ENCODE measurements at regions not wholly inside any gene's neighbourhood (a gene's known extent, or its start where the extent isn't known, plus 50 kb on each side); places are given as distances from the start of the nearest gene placed in this dataset.
"Not testable (repeated sequence)": the region's sequence is repeated elsewhere in the genome, so short reads cannot be mapped to it uniquely, and the experiment has no call there.

- DNase-seq: no peak
Observed at GRCh38 chr4:117821834-117822233, 212.5 kb upstream of the NDST3 start.

GRCh38 chr4:117823388-117823787 is 210.9 kb upstream of the NDST3 start:
- DNase-seq: no peak

- no peak for DNase-seq
Observed at GRCh38 chr4:117825600-117825999, 208.7 kb upstream of the NDST3 start.

GRCh38 chr4:117831060-117831683 is 203.1 kb upstream of the NDST3 start:
- DNase-seq: no peak

GRCh38 chr4:117835566-117835965 is 198.7 kb upstream of the NDST3 start:
- DNase-seq: no peak

GRCh38 chr4:117844594-117844993 is 189.7 kb upstream of the NDST3 start:
- no peak for DNase-seq

- DNase-seq: no peak
Observed at GRCh38 chr4:117845270-117845669, 189.0 kb upstream of the NDST3 start.

GRCh38 chr4:117847849-117848248 is 186.4 kb upstream of the NDST3 start:
- no peak for DNase-seq

- DNase-seq: no peak
Observed at GRCh38 chr4:117868201-117868600, 166.1 kb upstream of the NDST3 start.

GRCh38 chr4:117873779-117874178 is 160.5 kb upstream of the NDST3 start:
- no peak for DNase-seq

GRCh38 chr4:117874216-117874615 is 160.1 kb upstream of the NDST3 start:
- no peak for DNase-seq

- no peak for DNase-seq
Observed at GRCh38 chr4:117889978-117890377, 144.3 kb upstream of the NDST3 start.

GRCh38 chr4:117893207-117893606 is 141.1 kb upstream of the NDST3 start:
- no peak for DNase-seq

GRCh38 chr4:117898496-117898895 is 135.8 kb upstream of the NDST3 start:
- no peak for DNase-seq

GRCh38 chr4:117900832-117901231 is 133.5 kb upstream of the NDST3 start:
- no peak for DNase-seq

- no peak for DNase-seq
Observed at GRCh38 chr4:117907646-117908045, 126.6 kb upstream of the NDST3 start.

- DNase-seq: no peak
Observed at GRCh38 chr4:117908306-117909207, 125.7 kb upstream of the NDST3 start.

- DNase-seq: no peak
Observed at GRCh38 chr4:117916728-117917127, 117.6 kb upstream of the NDST3 start.

GRCh38 chr4:117922311-117922710 is 112.0 kb upstream of the NDST3 start:
- not testable (repeated sequence) for DNase-seq

GRCh38 chr4:117927823-117928222 is 106.5 kb upstream of the NDST3 start:
- not testable (repeated sequence) for DNase-seq

- no peak for DNase-seq
Observed at GRCh38 chr4:117941611-117942010, 92.7 kb upstream of the NDST3 start.

- no peak for DNase-seq
Observed at GRCh38 chr4:117949621-117950020, 84.7 kb upstream of the NDST3 start.

- no peak for DNase-seq
Observed at GRCh38 chr4:117957571-117957970, 76.7 kb upstream of the NDST3 start.

GRCh38 chr4:117965622-117966021 is 68.7 kb upstream of the NDST3 start:
- DNase-seq: no peak

Data from NCI-H524 treated with DMSO at 0.1 percent for 48 hours (cell line).